ENCODE measurements at regions not wholly inside any gene's neighbourhood (a gene's known extent, or its start where the extent isn't known, plus 50 kb on each side); places are given as distances from the start of the nearest gene placed in this dataset.

GRCh38 chr4:96685691-96686090 is 845.8 kb downstream of the PDHA2 start:
- no peak overlapping the region for H3K4me3 ChIP-seq (ENCODE audit: low read depth, low read length)
- TF ChIP-seq CTCF (IDR thresholded peaks at IDR 0.05; ENCODE audit: insufficient read depth, low read length) = no peak
- DNase-seq (ENCODE audit: low read depth) = no peak

- TF ChIP-seq CTCF (IDR thresholded peaks at IDR 0.05; ENCODE audit: insufficient read depth, low read length) = no peak
- H3K4me3 ChIP-seq (ENCODE audit: low read depth, low read length) = no peak overlapping the region
- no peak for DNase-seq (ENCODE audit: low read depth)
Measured at GRCh38 chr4:96691521-96691920, 851.6 kb downstream of the PDHA2 start.

- DNase-seq (ENCODE audit: low read depth) = no peak
- no peak for TF ChIP-seq CTCF (IDR thresholded peaks at IDR 0.05; ENCODE audit: insufficient read depth, low read length)
- no peak overlapping the region for H3K4me3 ChIP-seq (ENCODE audit: low read depth, low read length)
Measured at GRCh38 chr4:96698831-96699230, 858.9 kb downstream of the PDHA2 start.

GRCh38 chr4:96703265-96703664 is 863.4 kb downstream of the PDHA2 start:
- no peak for DNase-seq (ENCODE audit: low read depth)
- TF ChIP-seq CTCF (IDR thresholded peaks at IDR 0.05; ENCODE audit: insufficient read depth, low read length) = no peak
- no peak overlapping the region for H3K4me3 ChIP-seq (ENCODE audit: low read depth, low read length)

DNA sequence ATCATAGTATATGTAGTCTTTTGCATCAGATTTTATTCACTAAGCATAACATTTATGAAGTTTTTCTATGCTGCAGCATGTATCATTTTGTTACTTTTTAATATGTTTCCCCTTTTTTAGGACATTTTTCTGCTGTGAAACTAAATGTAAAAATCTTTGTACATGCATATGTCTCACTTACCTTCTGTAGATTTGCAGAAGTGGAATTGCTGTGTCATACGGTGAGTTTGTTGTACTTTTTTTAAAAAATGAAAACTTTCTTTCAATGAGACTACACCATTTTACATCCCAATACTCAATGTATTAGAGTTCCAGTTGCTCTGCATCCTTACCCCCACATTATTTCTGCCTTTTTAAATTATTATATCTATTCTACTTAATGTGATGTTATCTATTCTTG is 868.9 kb downstream of the PDHA2 start:
- no peak for TF ChIP-seq CTCF (IDR thresholded peaks at IDR 0.05; ENCODE audit: insufficient read depth, low read length)
- no peak overlapping the region for H3K4me3 ChIP-seq (ENCODE audit: low read depth, low read length)
- DNase-seq (ENCODE audit: low read depth) = no peak

DNA sequence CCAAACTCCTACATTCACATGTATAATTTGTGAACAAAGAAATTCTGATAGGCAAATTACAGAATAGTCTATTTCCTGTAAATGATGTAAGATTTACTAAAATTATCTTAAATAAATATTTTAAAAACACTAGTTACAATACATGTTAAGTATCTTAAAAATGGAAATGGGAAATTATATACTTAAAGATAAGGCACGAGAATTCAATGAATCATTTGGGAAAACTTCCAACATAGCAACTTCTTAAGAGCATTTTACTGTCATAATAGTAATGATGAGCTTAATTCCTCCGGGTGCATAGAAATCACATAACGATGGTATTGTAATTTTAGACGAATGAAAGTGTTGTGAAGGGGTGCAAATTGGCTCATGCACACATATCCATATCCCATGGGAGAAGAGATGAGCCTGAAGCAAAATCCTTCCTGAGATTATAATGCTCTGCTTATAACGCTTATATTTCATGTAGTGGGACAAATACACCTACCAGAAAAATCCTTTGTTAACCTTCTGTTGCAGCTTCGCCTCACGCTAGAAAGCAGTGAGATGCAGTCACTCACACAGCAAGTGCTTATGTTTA is 873.5 kb downstream of the PDHA2 start:
- DNase-seq (ENCODE audit: low read depth) = no peak
- no peak for TF ChIP-seq CTCF (IDR thresholded peaks at IDR 0.05; ENCODE audit: insufficient read depth, low read length)

DNA sequence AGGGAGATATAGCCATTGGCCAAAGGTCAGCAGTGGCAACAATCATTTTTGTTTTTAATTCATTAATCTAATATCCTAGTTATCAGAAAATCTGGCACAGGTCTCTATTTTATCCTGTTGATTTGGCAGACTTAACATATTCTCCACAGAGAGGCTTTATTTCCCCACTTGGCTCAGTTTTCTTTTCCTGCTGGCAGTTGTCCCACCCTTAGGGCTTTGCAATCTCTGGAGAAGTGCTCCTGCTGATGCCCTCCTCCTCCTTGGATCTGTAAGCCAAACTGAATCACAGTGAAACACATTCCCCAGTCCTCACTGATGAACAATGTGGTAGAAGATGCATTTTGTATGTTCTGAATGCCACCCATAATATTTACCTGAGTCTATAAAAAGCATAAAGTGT is 889.7 kb downstream of the PDHA2 start:
- no peak for DNase-seq (ENCODE audit: low read depth)
- TF ChIP-seq CTCF (IDR thresholded peaks at IDR 0.05; ENCODE audit: insufficient read depth, low read length) = no peak
- no peak overlapping the region for H3K4me3 ChIP-seq (ENCODE audit: low read depth, low read length)

More for the DNA sequence above, 873.5 kb downstream of the PDHA2 start:
- H3K4me3 ChIP-seq (ENCODE audit: low read depth, low read length) = no peak overlapping the region

Data from fibroblast of the aortic adventitia (primary cell).